HCT116 (cell line): ENCODE measurements at regions not wholly inside any gene's neighbourhood (a gene's known extent, or its start where the extent isn't known, plus 50 kb on each side); places are given as distances from the start of the nearest gene placed in this dataset.

ENCODE experiments used
- CTCF ChIP-seq, 3 experiments: fragments of 200-600 bp in 1 of 3; sonication (generic) in 1 of 3; IDR thresholded peaks in 2 of 3; conservative IDR thresholded peaks in 1 of 3; 2 replicates each; pipeline ENCODE4 v1.5.1; 2012 to 2017; ENCODE audit warnings: low read depth in 2 of 3, low read length in 2 of 3, antibody characterized with exemption in 1 of 3, borderline replicate concordance in 1 of 3, control low read depth in 1 of 3, mild to moderate bottlenecking in 1 of 3, mixed read lengths in 1 of 3, mixed run types in 1 of 3, moderate library complexity in 1 of 3; ENCODE audit not compliant: insufficient read depth in 1 of 3
- ZBTB33 ChIP-seq: IDR thresholded peaks from 2 replicates; pipeline ENCODE4 v1.6.1; 2011; ENCODE audit warnings: mild to moderate bottlenecking, low read length, moderate library complexity; ENCODE audit not compliant: insufficient replicate concordance; ENCODE audit errors: extremely low read depth

GRCh38 chr10:112884179-112884504 lies 65.9 kb upstream of the TCF7L2 start:
- no peak for TF ChIP-seq ZBTB33
- no peak for TF ChIP-seq CTCF (IDR thresholded peaks at IDR 0.05 in 2 of 3, conservative IDR thresholded peaks at IDR 0.05 in 1 of 3; ENCODE audit: borderline replicate concordance in 1 of 3, insufficient read depth in 1 of 3, low read depth in 2 of 3, low read length in 2 of 3)
